ENCODE measurements at regions not wholly inside any gene's neighbourhood (a gene's known extent, or its start where the extent isn't known, plus 50 kb on each side); places are given as distances from the start of the nearest gene placed in this dataset.
"Not testable (repeated sequence)": the region's sequence is repeated elsewhere in the genome, so short reads cannot be mapped to it uniquely, and the experiment has no call there.

DNA sequence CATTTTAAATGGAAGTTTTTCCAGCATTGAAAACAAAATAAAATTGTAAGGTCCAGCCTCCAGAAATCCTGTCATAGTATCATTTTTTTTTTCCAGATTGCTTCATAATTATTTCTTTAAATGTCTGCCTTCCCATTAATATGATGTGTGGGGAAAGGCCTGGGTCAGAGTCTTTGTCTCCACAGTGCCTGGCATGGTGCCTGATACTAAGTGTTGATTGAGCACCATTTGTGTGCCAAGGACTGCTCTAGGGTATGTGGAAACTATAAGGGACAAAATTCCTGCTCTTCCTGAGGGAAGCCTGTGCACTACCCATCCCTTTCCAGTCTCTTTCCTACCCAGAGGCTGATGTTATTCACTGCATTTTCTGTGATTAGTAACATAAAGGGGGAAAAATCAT, 53.1 kb upstream of the BEND4 start:
- DNase-seq (ENCODE audit: low read depth, low spot score), result no peak

GRCh38 chr4:42216664-42217063, 64.2 kb upstream of the BEND4 start:
- DNase-seq (ENCODE audit: low read depth, low spot score), result no peak

DNA sequence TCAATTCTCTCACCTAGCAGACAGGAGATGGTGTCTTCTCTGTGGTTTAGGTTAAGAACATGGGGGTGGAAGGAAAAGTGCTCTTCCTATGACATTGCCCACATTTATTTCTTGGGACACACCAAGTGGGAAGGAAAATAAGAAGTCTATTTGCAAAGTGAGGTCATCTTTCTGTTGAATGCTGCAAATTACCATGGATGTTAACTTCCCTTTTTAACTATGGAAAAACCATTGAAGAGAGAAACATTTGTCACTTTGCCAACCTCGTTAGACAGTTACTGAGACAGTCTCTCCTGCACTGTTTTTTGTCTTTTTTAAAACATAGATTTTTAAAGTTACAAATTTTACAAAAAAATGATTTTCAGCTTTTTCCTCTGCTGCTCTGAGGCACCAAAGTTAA, 72.8 kb upstream of the BEND4 start:
- DNase-seq (ENCODE audit: low read depth, low spot score), result no peak

GRCh38 chr4:42234817-42235216, 82.4 kb upstream of the BEND4 start:
- DNase-seq (ENCODE audit: low read depth, low spot score), result no peak

DNA sequence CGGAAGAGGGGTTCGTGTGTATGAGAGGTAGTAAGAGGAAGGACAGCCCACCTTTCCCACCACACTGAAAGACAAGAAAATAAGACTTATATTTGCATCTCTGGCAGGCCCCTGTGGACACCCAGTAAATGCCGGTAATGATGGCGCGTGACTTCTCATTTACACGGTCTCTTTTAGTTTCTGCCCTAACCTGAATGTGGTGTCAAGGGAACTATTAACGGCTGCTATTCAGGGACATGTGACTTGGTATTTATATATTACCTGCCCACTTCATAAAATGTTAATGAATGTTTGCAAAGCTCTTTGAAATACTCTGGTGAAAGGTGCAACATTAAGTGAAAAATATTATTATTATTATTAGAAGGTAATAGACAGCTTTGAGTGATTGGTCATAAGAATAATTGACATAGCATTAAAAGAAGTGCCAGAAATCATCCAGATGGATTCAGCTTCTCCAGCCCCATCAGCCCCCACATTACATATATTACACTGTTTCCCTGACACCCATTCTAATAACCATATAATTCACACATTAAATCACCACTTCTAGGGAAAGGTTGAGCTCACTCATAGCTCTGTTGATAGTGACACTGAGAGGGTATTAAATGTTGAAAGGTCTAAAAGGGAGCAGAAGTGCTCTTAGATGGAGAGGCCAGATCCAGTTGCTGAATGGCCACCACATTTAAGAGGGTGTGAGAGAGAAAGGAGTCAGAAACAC, 83.0 kb upstream of the BEND4 start:
- no peak for DNase-seq (ENCODE audit: low read depth, low spot score)

DNA sequence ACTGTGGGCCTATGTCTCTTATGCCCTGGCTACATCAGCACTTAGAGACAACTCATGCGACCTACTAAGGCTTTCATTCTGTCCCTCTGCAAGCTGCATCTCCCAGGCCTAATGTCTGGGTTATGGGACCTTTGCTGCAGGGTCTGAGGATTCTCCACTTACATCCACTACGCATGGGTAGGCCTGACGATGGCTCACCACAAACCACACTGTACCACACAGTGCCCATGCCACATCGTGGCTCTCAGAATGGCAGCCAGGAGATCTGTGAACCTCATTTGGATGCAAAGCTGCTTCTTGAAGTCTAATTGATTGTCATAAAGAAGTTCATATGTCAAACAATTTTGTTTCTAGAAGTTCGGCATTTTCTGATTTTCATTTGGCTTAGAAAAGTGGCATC, 84.6 kb upstream of the BEND4 start:
- no peak for DNase-seq (ENCODE audit: low read depth, low spot score)

- DNase-seq (ENCODE audit: low read depth, low spot score), result no peak
Measured at GRCh38 chr4:42237451-42237850, 85.0 kb upstream of the BEND4 start.

DNA sequence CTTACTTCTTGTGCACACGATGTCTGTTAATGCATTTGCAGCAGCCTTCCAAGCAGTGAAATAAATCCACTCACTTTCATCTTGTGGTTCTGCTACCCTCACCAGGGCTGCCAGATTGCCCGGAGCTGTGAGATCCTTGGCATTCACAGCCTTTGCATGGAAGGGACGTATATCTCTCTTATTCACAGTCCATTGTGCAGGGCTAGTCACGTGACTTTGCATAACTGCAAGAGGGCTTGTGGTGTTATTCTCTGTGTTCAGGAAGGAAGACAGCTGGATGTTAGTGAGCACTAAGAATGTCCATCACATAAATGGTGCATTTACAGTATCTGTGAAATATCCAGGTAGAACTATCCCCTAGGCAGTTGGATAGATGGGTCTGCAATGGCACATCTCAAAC, 96.5 kb upstream of the BEND4 start:
- DNase-seq (ENCODE audit: low read depth, low spot score), result no peak

- DNase-seq (ENCODE audit: low read depth, low spot score), result no peak
Measured at GRCh38 chr4:42252315-42252714, 99.9 kb upstream of the BEND4 start.

DNA sequence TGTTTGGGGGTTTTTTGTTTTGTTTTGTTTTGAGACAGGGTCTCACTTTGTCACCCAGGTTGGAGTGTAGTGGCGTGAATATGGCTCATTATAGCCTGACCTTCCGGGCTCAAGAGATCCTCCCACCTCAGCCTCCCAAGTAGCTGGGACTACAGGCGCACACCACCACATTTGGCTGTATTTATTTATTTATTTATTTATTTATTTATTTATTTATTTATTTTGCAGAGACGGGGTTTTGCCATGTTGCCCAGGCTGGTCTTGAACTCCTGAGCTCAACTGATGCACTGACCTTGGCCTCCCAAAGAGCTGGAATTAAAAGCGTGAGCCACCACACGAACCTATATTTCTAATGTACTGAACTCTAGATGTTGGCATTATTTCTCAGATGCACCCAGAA, 105.2 kb upstream of the BEND4 start:
- DNase-seq (ENCODE audit: low read depth, low spot score), result not testable (repeated sequence)

DNA sequence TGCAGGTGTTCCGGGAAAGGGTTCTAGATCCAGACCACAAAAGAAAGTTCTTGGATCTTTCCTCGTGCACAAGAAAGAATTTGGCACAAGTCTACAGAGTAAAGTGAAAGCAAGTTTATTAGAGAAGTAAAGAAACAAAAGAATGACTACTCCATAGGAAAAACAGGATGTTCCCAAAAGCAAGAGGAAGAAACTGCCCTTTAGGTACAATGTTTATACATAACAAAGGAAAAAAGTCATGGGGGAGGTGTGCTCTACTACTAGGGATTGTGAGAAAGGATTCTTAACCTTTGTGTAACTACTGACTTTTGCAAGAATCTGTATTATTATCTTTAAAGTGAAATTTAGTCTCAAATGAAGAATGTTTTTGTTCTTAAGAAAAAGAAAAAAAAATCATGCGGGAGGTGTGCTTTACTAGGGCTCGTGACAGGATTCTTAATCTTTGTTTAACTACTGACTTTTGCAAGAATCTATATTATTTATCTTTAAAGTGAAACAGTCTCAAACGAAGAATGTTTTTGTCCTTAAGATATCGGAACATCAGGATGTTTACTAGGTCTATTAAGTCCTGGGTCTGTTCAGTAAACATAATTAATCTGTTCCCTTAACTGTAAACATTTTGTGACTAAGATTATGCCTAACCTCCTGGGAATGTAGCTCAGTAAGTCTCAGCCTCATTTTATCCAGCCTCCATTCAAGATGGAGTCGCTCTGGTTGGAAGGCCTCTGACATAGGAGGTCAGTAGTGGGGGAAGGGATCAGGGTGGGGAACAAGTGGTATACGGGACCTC, 110.4 kb upstream of the BEND4 start:
- DNase-seq (ENCODE audit: low read depth, low spot score), result no peak

- no peak for DNase-seq (ENCODE audit: low read depth, low spot score)
Measured at GRCh38 chr4:42265782-42266602, 113.5 kb upstream of the BEND4 start.

- DNase-seq (ENCODE audit: low read depth, low spot score), result no peak
Measured at GRCh38 chr4:42267724-42268123, 115.3 kb upstream of the BEND4 start.

DNA sequence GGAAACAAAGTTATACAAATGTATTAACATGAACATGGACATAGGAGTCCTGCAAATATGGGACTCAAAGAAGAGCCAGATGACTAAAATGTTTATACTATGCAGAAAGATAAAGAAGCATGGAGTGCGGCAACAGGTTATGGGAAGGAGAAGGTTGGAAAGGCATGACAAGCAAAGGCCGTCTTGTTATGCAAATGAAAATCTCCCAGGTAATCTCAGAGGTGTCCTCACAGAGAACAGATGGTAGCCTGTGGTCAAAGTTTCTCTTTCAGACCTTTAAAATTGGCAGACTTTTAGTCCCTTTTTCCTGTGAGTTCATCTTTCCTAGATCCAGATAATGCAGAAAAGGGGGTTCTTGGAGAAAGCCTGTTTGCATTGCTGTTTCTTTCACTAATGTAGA, 116.4 kb upstream of the BEND4 start:
- no peak for DNase-seq (ENCODE audit: low read depth, low spot score)

- no peak for DNase-seq (ENCODE audit: low read depth, low spot score)
Measured at GRCh38 chr4:42271096-42271495, 118.6 kb upstream of the BEND4 start.

- DNase-seq (ENCODE audit: low read depth, low spot score), result no peak
Measured at GRCh38 chr4:42277291-42277690, 120.0 kb upstream of the SHISA3 start.

- no peak for DNase-seq (ENCODE audit: low read depth, low spot score)
Measured at GRCh38 chr4:42278709-42279324, 118.5 kb upstream of the SHISA3 start.

DNA sequence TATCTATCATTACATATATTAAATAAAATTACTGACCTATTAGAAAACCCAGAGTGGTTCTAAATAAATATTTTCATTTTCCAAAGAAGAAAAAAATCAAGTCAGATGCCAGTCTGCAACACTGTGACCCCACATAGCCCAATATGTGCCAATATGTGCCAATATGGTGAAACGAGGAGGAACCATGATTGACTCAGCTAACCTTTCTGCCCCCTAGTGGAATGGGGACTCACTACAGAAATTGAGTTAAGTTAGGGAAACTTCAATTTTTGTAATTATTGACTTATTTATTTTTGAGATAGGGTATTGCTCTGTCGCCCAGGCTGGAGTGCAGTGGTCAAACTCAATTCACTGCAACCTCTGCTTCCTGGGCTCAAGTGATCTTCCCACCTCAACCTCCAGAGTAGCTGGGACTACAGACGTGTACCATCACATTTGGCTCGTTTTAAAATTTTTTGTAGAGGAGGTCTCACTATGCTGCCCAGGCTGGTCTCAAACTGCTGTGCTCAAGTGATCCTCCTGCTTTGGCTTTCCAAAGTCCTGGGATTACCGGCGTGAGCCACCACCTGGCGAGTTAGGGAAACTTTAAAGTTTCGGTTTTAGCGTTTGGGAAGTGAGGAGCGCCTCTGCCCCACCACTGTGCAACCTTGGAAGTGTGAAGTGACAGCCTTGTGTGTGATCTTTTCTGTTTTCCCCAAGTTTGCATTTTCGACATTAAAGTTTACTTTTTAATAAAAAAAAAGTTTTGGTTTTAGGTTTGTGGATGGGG, 116.8 kb upstream of the SHISA3 start:
- DNase-seq (ENCODE audit: low read depth, low spot score), result peak; percentile 28

DNA sequence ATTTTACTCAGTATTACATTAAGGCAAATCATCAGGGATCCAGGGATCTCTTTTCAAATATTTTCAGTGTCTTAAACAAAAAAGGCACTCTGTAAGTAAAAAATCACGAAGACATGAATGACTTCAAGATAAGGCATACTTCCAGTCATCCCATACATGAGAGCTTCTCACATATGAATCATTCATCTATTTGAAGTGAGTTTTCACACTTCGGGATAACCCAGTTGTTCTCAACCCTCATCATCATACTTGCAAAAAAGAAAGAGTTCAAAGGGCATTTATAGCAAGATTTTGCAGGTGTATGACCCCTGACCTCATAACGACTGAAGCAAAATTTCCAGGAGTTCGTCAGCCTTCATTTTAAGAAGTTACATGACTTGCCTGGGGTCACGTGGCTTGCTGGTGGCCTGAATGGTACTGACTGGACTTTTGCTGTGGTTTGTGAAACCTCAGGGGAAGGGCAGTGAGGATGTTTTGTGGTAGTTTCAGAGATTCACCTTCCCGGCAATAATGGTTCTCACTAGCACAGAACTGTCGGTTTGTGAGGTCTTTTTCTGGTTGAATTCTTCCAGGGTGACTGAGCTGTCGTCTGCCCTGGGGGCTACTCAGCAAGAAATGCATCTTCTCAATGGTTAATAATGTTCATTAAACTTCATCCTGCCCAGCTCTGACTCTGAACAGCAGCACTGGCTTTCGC, 115.8 kb upstream of the SHISA3 start:
- DNase-seq (ENCODE audit: low read depth, low spot score), result no peak

- DNase-seq (ENCODE audit: low read depth, low spot score), result peak; percentile 84
Measured at GRCh38 chr4:42282081-42282901, 115.0 kb upstream of the SHISA3 start.

All from astrocyte of the hippocampus (primary cell).